ENCODE measurements at regions not wholly inside any gene's neighbourhood (a gene's known extent, or its start where the extent isn't known, plus 50 kb on each side); places are given as distances from the start of the nearest gene placed in this dataset.

- no peaks in the 10 kb centered on the region for H3K27me3 ChIP-seq
- no peak for DNase-seq
- TF ChIP-seq CTCF (IDR thresholded peaks at IDR 0.05), result no peak
- no peaks in the 10 kb centered on the region for H3K9me3 ChIP-seq
- H3K4me1 ChIP-seq, result no peaks in the 10 kb centered on the region
- no peak overlapping the region for H3K27ac ChIP-seq
- no peak overlapping the region for H3K4me3 ChIP-seq
- no peaks in the 10 kb centered on the region for H3K36me3 ChIP-seq
- intact Hi-C loops (cut with DNase I; ENCODE audit: low total_unique reads), result no loop called here
Measured at GRCh38 chr17:14004927-14005620, 64.2 kb upstream of the COX10 start.

GRCh38 chr17:14006249-14006942 is 62.9 kb upstream of the COX10 start:
- Histone ChIP-seq H3K27ac (no peak overlapping the region), H3K9me3 (no peaks in the 10 kb centered on the region), H3K4me1 (no peaks in the 10 kb centered on the region), H3K4me3 (no peak overlapping the region), H3K27me3 (no peaks in the 10 kb centered on the region), H3K36me3 (no peaks in the 10 kb centered on the region)
- DNase-seq, result no peak
- no peak for TF ChIP-seq CTCF (IDR thresholded peaks at IDR 0.05)
- intact Hi-C loops (cut with DNase I; ENCODE audit: low total_unique reads), result no loop called here

GRCh38 chr17:14007951-14008350 is 61.4 kb upstream of the COX10 start:
- no peak overlapping the region for H3K27ac ChIP-seq
- no peak for TF ChIP-seq CTCF (IDR thresholded peaks at IDR 0.05)
- intact Hi-C loops (cut with DNase I; ENCODE audit: low total_unique reads), result no loop called here

GRCh38 chr17:14011036-14011692 is 58.1 kb upstream of the COX10 start:
- intact Hi-C loops (cut with DNase I; ENCODE audit: low total_unique reads), result no loop called here
- Histone ChIP-seq H3K36me3 (no peaks in the 10 kb centered on the region), H3K4me1 (peaks cover 0 to 5% (median 0%) of the 10 kb centered on the region in 4 donors), H3K9me3 (no peaks in the 10 kb centered on the region), H3K4me3 (no peak overlapping the region), H3K27ac (no peak overlapping the region), H3K27me3 (no peaks in the 10 kb centered on the region)
- TF ChIP-seq CTCF (IDR thresholded peaks at IDR 0.05), result no peak
- no peak for DNase-seq

More at GRCh38 chr17:14007951-14008350, 61.4 kb upstream of the COX10 start:
- no peaks in the 10 kb centered on the region for H3K9me3 ChIP-seq
- no peaks in the 10 kb centered on the region for H3K36me3 ChIP-seq
- no peaks in the 10 kb centered on the region for H3K27me3 ChIP-seq
- H3K4me3 ChIP-seq, result no peak overlapping the region
- DNase-seq, result no peak
- no peaks in the 10 kb centered on the region for H3K4me1 ChIP-seq

- no peaks in the 10 kb centered on the region for H3K36me3 ChIP-seq
- H3K27ac ChIP-seq, result no peak overlapping the region
- H3K4me3 ChIP-seq, result no peak overlapping the region
- TF ChIP-seq CTCF (IDR thresholded peaks at IDR 0.05), result no peak
- H3K4me1 ChIP-seq, result peaks cover 0 to 5% (median 0%) of the 10 kb centered on the region in 4 donors
- no peaks in the 10 kb centered on the region for H3K9me3 ChIP-seq
- intact Hi-C loops (cut with DNase I; ENCODE audit: low total_unique reads), result no loop called here
- no peaks in the 10 kb centered on the region for H3K27me3 ChIP-seq
- DNase-seq, result no peak
Measured at GRCh38 chr17:14011740-14012405, 57.4 kb upstream of the COX10 start.
